PC-3 (cell line): ENCODE measurements at regions not wholly inside any gene's neighbourhood (a gene's known extent, or its start where the extent isn't known, plus 50 kb on each side); places are given as distances from the start of the nearest gene placed in this dataset.

Experiments used
- ATAC-seq: fragments of 200-7000 bp; cut with Tn5 transposase; 2 replicates; pipeline ENCODE4 v1.9.1; 2020; ENCODE audit warnings: mild to moderate bottlenecking, moderate library complexity
- BruUV-seq: library from RNA; stranded (reverse); fragments of 400-500 nt; replicated peaks from 2 replicates; lab custom pipeline; 2021; lab: Mats Ljungman, UMichigan
- CTCF ChIA-PET: fragments of 300-600 bp; sonication (Branson Sonifier 250); formaldehyde crosslinking; loops from one replicate; lab custom pipeline; 2022; ENCODE audit warnings: antibody characterized with exemption; lab: Charles Lee
- POLR2A ChIA-PET: fragments of 300-600 bp; sonication (Branson Sonifier 250); formaldehyde crosslinking; loops from one replicate; lab custom pipeline; 2022; ENCODE audit warnings: antibody characterized with exemption; ENCODE audit not compliant: unreplicated experiment; lab: Charles Lee
- DNase-seq: peaks from one replicate; pipeline ENCODE4 v3.0.0-alpha.2; 2015
- H2AFZ ChIP-seq: fragments of 300-600 bp; sonication (generic); 2 replicates; pipeline ENCODE4 v1.6.0; 2016; ENCODE audit warnings: antibody characterized with exemption, low read length
- H3F3A ChIP-seq: fragments of 300-600 bp; sonication (generic); one replicate; pipeline ENCODE4 v1.6.0; 2017; ENCODE audit warnings: antibody characterized with exemption, low read length, control low read depth, mild to moderate bottlenecking; ENCODE audit not compliant: unreplicated experiment
- H3K27ac ChIP-seq: fragments of 300-600 bp; sonication (generic); 2 replicates; pipeline ENCODE4 v1.5.1; 2016; ENCODE audit warnings: mild to moderate bottlenecking, low read length
- H3K27me3 ChIP-seq: fragments of 300-600 bp; sonication (generic); 2 replicates; pipeline ENCODE4 v1.6.1; 2016; ENCODE audit warnings: low read length, mixed read lengths
- H3K36me3 ChIP-seq: fragments of 300-600 bp; sonication (generic); 2 replicates; pipeline ENCODE4 v1.6.1; 2016; ENCODE audit warnings: low read depth, mixed run types, low read length, mixed read lengths
- H3K4me1 ChIP-seq: fragments of 300-600 bp; sonication (generic); 2 replicates; pipeline ENCODE4 v1.5.1; 2016; ENCODE audit warnings: low read length; ENCODE audit not compliant: insufficient read depth
- H3K4me2 ChIP-seq: fragments of 300-600 bp; sonication (generic); 2 replicates; pipeline ENCODE4 v1.6.0; 2016; ENCODE audit warnings: low read length
- H3K4me3 ChIP-seq: fragments of 300-600 bp; sonication (generic); 2 replicates; pipeline ENCODE4 v1.5.1; 2016; ENCODE audit warnings: mild to moderate bottlenecking, low read length, mixed read lengths
- H3K79me2 ChIP-seq: fragments of 300-600 bp; sonication (generic); 2 replicates; pipeline ENCODE4 v1.6.1; 2017; ENCODE audit warnings: low read length, mixed read lengths
- H3K9ac ChIP-seq: fragments of 300-600 bp; sonication (generic); 2 replicates; pipeline ENCODE4 v1.6.0; 2016; ENCODE audit warnings: mild to moderate bottlenecking, low read length
- H3K9me2 ChIP-seq: fragments of 300-600 bp; sonication (generic); replicated peaks from 2 replicates; pipeline ENCODE4 v1.6.1; 2016; ENCODE audit warnings: mixed run types, low read length, mixed read lengths
- H3K9me3 ChIP-seq: fragments of 300-600 bp; sonication (generic); 2 replicates; pipeline ENCODE4 v1.6.1; 2016; ENCODE audit warnings: low read length, mixed read lengths
- H4K20me1 ChIP-seq: fragments of 300-600 bp; sonication (generic); 2 replicates; pipeline ENCODE4 v1.6.1; 2016; ENCODE audit warnings: low read length, mixed read lengths
- CTCF ChIP-seq: fragments of 300-600 bp; sonication (generic); conservative IDR thresholded peaks from 2 replicates; pipeline ENCODE4 v1.5.1; 2017; ENCODE audit warnings: antibody characterized with exemption, low read depth, mild to moderate bottlenecking, low read length
- EZH2 ChIP-seq: fragments of 300-600 bp; sonication (generic); IDR thresholded peaks from one replicate; pipeline ENCODE4 v1.6.1; 2017; ENCODE audit warnings: antibody characterized with exemption, mild to moderate bottlenecking, low read length; ENCODE audit not compliant: unreplicated experiment
- EZH2phosphoT487 ChIP-seq: fragments of 300-600 bp; sonication (generic); IDR thresholded peaks from 2 replicates; pipeline ENCODE4 v1.6.1; 2018; ENCODE audit warnings: mild to moderate bottlenecking, antibody characterized with exemption, low read length, borderline replicate concordance
- intact Hi-C: fragments of 100-400 bp; cut with micrococcal nuclease; formaldehyde crosslinking; loops from 2 replicates; pipeline ENCODE4 v1.9.0; 2023

DNA sequence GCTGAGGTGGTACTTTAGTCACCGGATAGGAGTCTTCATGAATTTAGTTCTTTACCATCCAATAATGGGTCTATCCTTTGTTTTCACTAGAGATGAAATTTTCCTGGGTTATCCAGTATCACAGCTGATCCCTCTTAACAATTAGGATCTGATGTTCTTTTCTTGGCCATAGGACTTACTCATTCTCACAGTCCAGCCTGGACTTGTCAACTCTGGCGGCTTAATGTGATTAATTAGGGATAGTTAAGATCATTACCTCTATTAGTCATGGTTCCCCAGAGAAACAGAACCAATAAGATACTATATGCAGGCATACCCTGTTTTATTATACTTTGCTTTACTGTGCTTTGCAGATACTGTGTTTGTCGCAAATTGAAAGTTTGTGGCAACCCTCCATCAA lies 272.7 kb upstream of the FAT4 start:
- H2AFZ ChIP-seq = no peak overlapping the region
- no TSS peak for BruUV-seq
- no peak overlapping the region for H3K4me3 ChIP-seq
- no peaks in the 10 kb centered on the region for H3K9me3 ChIP-seq
- H3K36me3 ChIP-seq = no peaks in the 10 kb centered on the region
- POLR2A ChIA-PET = no interaction called here
- CTCF ChIA-PET = no interaction called here
- no peak for TF ChIP-seq CTCF
- TF ChIP-seq EZH2phosphoT487 = no peak
- H3K9ac ChIP-seq = no peak overlapping the region
- intact Hi-C loops = no loop called here
- no peak for DNase-seq
- H3F3A ChIP-seq = no peaks in the 10 kb centered on the region
- H3K4me2 ChIP-seq = no peak overlapping the region
- H3K27ac ChIP-seq = no peak overlapping the region
- no peaks in the 10 kb centered on the region for H3K27me3 ChIP-seq
- H3K79me2 ChIP-seq = no peaks in the 10 kb centered on the region
- no peaks in the 10 kb centered on the region for H3K9me2 ChIP-seq
- no peaks in the 10 kb centered on the region for H4K20me1 ChIP-seq
- ATAC-seq = no peak
- no peaks in the 10 kb centered on the region for H3K4me1 ChIP-seq

DNA sequence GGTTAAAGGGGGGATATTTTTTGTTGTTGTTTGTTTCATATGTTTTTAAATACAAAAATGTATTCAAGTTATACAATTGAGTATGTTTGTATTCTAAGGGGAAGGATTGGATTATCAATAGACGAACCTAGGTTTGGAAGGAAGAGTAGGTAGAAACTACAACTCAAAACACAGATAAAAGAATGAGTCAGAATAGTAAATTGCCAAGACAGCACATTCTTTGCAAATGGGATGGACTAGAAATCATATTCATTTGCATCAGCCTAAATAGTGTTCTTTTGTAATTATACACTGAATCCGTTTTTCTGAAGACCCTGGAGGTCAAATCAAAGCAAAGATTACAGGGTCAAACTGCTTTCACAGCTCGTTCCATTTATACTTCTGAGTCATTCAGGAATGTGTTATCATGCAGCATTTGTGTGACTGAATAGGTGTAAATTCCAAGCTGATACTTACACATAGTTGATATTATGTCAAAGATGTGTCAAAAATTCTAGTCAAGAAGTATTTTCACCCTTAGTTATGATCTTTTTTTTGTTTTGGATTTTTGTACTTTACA lies 273.3 kb upstream of the FAT4 start:
- Histone ChIP-seq H2AFZ (no peak overlapping the region), H3K4me2 (no peak overlapping the region), H3K27me3 (no peaks in the 10 kb centered on the region), H3K79me2 (no peaks in the 10 kb centered on the region), H3K9me3 (no peaks in the 10 kb centered on the region), H3K9ac (no peak overlapping the region), H3K27ac (no peak overlapping the region), H3K9me2 (no peaks in the 10 kb centered on the region), H4K20me1 (no peaks in the 10 kb centered on the region), H3F3A (no peaks in the 10 kb centered on the region), H3K4me1 (no peaks in the 10 kb centered on the region), H3K4me3 (no peak overlapping the region), H3K36me3 (no peaks in the 10 kb centered on the region)
- TF ChIP-seq CTCF (no peak), EZH2 (no peak), EZH2phosphoT487 (no peak)
- ChIA-PET CTCF (no interaction called here), POLR2A (no interaction called here)
- ATAC-seq (no peak), DNase-seq (no peak)
- no TSS peak for BruUV-seq
- intact Hi-C loops = no loop called here

GRCh38 chr4:125039550-125039949 lies 275.2 kb upstream of the FAT4 start:
- Histone ChIP-seq H2AFZ (no peak overlapping the region), H3K36me3 (no peaks in the 10 kb centered on the region), H3K4me2 (no peak overlapping the region), H3F3A (no peaks in the 10 kb centered on the region), H3K9me3 (no peaks in the 10 kb centered on the region), H3K4me3 (no peak overlapping the region), H3K9me2 (no peaks in the 10 kb centered on the region), H3K27me3 (no peaks in the 10 kb centered on the region), H3K4me1 (no peaks in the 10 kb centered on the region), H4K20me1 (no peaks in the 10 kb centered on the region), H3K9ac (no peak overlapping the region), H3K27ac (no peak overlapping the region), H3K79me2 (no peaks in the 10 kb centered on the region)
- DNase-seq (no peak), ATAC-seq (no peak)
- intact Hi-C loops = no loop called here
- CTCF ChIA-PET = no interaction called here
- BruUV-seq = no TSS peak
- TF ChIP-seq EZH2 = no peak
- peak; percentile 27; the same call in 1 of the 2 replicates for TF ChIP-seq CTCF
- POLR2A ChIA-PET = no interaction called here
